A673 (cell line): ENCODE measurements at regions not wholly inside any gene's neighbourhood (a gene's known extent, or its start where the extent isn't known, plus 50 kb on each side); places are given as distances from the start of the nearest gene placed in this dataset.

Experiments
- CTCF ChIP-seq: fragments of 300-800, 200-600 bp; sonication (generic); conservative IDR thresholded peaks from 2 replicates; pipeline ENCODE4 v1.5.1; 2017; ENCODE audit warnings: low read depth, mild to moderate bottlenecking, antibody characterized with exemption, low read length, moderate library complexity, mixed read lengths
- EZH2 ChIP-seq: fragments of 200-600 bp; sonication (generic); IDR thresholded peaks from 2 replicates; pipeline ENCODE4 v1.6.1; 2017; ENCODE audit warnings: borderline replicate concordance, low read depth, mild to moderate bottlenecking, mixed read lengths, antibody characterized with exemption, low read length; ENCODE audit not compliant: poor library complexity, severe bottlenecking

DNA sequence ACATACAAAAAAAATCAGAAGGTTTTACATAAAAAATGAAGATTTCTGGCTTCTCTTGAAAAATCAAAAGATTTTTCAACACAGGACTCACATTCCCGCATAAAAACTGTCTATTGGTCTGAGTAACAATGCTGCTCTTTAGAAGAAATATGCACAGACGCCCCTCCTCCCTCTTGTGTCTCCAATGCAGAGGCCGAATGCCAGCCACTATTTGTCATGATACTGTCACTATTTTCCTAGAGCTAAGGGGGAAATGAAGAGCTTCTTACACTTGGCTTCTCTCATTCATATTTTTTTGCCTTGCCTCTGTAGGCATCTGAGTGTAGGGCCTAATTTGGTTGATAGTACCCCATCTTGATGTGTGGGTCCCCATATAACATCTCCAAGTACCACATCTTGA is 98.0 kb downstream of the BBS10 start:
- TF ChIP-seq EZH2: no peak
- TF ChIP-seq CTCF: no peak
